ENCODE measurements at regions not wholly inside any gene's neighbourhood (a gene's known extent, or its start where the extent isn't known, plus 50 kb on each side); places are given as distances from the start of the nearest gene placed in this dataset.

DNA sequence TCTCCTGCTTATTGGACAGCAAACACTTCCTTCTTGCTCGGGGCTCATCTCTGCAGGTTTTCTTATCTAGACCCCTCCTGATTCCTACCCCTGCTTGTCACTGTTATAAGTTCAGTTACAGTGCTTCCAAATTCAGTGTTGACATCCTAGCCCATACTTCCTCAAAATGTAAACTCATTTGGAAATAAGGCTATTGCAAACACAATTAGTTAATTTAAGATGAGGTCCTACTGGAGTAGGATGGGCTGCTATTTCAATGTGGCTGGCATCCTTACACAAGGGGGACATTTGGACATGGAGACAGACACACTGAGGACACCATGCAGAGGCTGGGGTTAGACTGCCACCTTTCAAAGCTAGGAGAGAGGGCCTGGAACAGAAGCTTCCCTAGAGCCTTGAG, 85.2 kb upstream of the NPVF start:
- Histone ChIP-seq H3K27me3 (no peaks in the 10 kb centered on the region), H3K27ac (no peak overlapping the region), H3K36me3 (no peaks in the 10 kb centered on the region), H3K4me1 (no peaks in the 10 kb centered on the region), H3K9me3 (no peaks in the 10 kb centered on the region), H3K4me3 (no peak overlapping the region)
- TF ChIP-seq, protein P1, sequence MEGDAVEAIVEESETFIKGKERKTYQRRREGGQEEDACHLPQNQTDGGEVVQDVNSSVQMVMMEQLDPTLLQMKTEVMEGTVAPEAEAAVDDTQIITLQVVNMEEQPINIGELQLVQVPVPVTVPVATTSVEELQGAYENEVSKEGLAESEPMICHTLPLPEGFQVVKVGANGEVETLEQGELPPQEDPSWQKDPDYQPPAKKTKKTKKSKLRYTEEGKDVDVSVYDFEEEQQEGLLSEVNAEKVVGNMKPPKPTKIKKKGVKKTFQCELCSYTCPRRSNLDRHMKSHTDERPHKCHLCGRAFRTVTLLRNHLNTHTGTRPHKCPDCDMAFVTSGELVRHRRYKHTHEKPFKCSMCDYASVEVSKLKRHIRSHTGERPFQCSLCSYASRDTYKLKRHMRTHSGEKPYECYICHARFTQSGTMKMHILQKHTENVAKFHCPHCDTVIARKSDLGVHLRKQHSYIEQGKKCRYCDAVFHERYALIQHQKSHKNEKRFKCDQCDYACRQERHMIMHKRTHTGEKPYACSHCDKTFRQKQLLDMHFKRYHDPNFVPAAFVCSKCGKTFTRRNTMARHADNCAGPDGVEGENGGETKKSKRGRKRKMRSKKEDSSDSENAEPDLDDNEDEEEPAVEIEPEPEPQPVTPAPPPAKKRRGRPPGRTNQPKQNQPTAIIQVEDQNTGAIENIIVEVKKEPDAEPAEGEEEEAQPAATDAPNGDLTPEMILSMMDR (IDR thresholded peaks at IDR 0.05) = no peak
- ATAC-seq (no peak), DNase-seq (no peak)
- intact Hi-C loops (cut with DNase I) = no loop called here

DNA sequence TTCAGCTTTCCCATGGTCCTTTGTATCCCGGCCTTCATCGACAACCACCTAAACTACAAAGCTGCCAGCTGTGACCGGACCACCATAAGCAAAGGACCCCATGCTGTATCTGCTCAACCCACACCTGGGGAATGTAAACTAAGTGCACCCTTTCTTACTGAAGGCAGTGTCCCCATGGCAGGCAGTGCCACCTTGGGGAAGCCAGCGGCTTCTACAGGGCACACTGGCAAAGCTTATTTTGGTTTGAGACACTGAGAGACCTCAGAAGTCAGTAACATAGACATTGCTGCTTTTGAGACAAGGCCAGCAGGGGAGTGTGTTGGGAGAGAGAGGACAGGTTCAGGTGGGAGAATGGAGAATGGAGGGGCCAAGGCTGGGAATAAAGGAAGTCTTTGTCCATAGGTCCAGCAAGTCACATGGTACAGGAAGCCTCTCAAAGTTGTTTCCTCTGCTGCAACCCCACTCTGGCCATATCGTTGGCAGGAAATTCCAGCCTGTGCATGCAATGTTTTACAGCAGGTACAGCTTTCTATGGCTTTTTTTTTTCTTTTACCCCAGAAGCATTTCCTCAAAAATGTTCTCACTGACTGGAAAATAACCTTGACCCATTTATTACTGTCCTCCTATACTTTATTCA, 85.9 kb upstream of the NPVF start:
- no peak for ATAC-seq
- Histone ChIP-seq H3K4me1 (no peaks in the 10 kb centered on the region), H3K4me3 (no peak overlapping the region), H3K27ac (no peak overlapping the region), H3K27me3 (no peaks in the 10 kb centered on the region), H3K9me3 (no peaks in the 10 kb centered on the region), H3K36me3 (no peaks in the 10 kb centered on the region)
- TF ChIP-seq, protein P1 (IDR thresholded peaks at IDR 0.05) = no peak
- intact Hi-C loops (cut with DNase I) = no loop called here
- no peak for DNase-seq

DNA sequence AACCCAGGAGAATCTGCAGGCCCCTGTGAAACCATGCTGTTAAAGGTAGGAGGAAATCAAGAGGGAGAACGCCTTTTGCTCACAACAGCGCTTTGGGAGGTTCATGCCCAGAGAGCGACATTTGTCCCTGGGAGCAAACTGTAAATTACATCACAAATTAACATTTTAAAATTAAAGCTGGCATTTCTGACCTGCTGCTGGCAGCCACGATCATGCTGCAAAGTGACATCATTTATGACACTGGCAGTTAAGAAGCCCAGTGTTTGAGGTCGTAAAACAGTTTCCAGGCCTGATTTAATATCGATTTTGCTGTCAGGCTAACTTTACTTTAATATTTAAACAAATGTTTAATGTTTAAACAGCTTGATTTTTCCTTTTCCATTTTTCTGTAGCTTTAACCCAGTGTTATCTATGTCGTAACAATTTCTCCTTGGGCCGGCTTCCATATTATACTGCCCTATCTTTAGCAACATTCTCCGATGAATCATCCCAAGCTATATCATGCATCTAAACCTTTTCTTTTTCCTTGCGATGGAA, 86.5 kb upstream of the NPVF start:
- ATAC-seq (no peak), DNase-seq (peak in 1 of 4 donors; percentile 13)

DNA sequence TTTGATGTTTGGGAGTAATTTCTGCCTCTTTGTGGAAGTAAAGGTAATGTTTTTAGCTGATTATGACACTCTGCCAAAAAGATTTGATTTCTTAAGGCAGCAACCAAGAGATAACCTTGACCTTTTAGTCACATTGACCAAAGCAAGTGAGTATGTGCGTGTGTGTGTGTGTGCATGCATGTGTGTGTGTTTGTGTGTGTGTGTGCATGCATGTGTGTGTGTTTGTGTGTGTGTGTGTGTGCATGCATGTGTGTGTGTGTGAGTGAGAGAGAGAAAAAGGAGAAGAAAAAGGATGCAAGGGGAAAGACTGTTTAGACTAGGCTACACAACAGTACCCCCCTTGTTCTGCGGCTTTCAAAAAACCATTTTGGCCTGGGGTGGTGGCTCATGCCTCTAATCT, 88.1 kb upstream of the NPVF start:
- no peak overlapping the region for H3K27ac ChIP-seq
- H3K9me3 ChIP-seq = no peaks in the 10 kb centered on the region
- TF ChIP-seq, protein P1 (IDR thresholded peaks at IDR 0.05) = no peak
- ATAC-seq (no peak), DNase-seq (no peak)
- H3K4me3 ChIP-seq = no peak overlapping the region
- H3K36me3 ChIP-seq = no peaks in the 10 kb centered on the region
- H3K4me1 ChIP-seq = no peaks in the 10 kb centered on the region
- no peaks in the 10 kb centered on the region for H3K27me3 ChIP-seq
- intact Hi-C loops (cut with DNase I) = no loop called here

More for the DNA sequence above, 86.5 kb upstream of the NPVF start:
- no peaks in the 10 kb centered on the region for H3K4me1 ChIP-seq
- no peak overlapping the region for H3K4me3 ChIP-seq
- H3K27ac ChIP-seq = no peak overlapping the region
- intact Hi-C loops (cut with DNase I) = no loop called here
- TF ChIP-seq, protein P1 (IDR thresholded peaks at IDR 0.05) = no peak
- H3K9me3 ChIP-seq = no peaks in the 10 kb centered on the region
- no peaks in the 10 kb centered on the region for H3K27me3 ChIP-seq
- no peaks in the 10 kb centered on the region for H3K36me3 ChIP-seq

DNA sequence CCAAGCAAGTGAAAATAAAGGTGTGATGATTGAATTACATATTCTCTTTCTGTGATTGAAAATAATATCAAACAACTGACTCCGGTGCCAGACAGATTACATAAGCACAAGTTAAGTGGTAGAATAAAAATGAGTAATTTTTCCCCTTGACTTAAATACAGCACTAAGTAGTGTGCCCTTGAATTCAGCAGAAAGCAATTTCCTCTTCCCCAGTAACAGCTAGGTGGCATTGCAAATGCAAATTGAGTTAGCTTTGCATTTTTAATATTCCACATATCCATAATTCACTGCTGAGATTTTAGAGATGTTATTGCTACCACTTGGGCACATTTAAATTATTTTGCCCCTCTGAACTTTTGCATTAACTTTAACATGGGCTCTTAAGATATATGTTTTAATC, 89.8 kb upstream of the NPVF start:
- TF ChIP-seq, protein P1 (IDR thresholded peaks at IDR 0.05) = no peak
- H3K27ac ChIP-seq = no peak overlapping the region
- H3K4me1 ChIP-seq = no peaks in the 10 kb centered on the region
- no peaks in the 10 kb centered on the region for H3K27me3 ChIP-seq
- DNase-seq (no peak), ATAC-seq (no peak)
- no peaks in the 10 kb centered on the region for H3K9me3 ChIP-seq
- H3K36me3 ChIP-seq = no peaks in the 10 kb centered on the region
- intact Hi-C loops (cut with DNase I) = no loop called here
- H3K4me3 ChIP-seq = no peak overlapping the region

Data from left lung (tissue), 4 donors.